MM.1S (cell line): ENCODE measurements at regions not wholly inside any gene's neighbourhood (a gene's known extent, or its start where the extent isn't known, plus 50 kb on each side); places are given as distances from the start of the nearest gene placed in this dataset.

Experiments used
- CTCF ChIP-seq: fragments of 300-600 bp; sonication (generic); IDR thresholded peaks from 2 replicates; pipeline ENCODE4 v1.5.1; 2016; ENCODE audit warnings: antibody characterized with exemption, low read length, mixed read lengths
- EZH2 ChIP-seq: fragments of 300-600 bp; sonication (generic); optimal IDR thresholded peaks from 2 replicates; pipeline ENCODE3; 2017; ENCODE audit warnings: low read depth, mild to moderate bottlenecking, antibody characterized with exemption, low read length, mixed read lengths
- EZH2phosphoT487 ChIP-seq: fragments of 300-600 bp; sonication (generic); IDR thresholded peaks from 2 replicates; pipeline ENCODE4 v1.6.1; 2018; ENCODE audit warnings: antibody characterized with exemption, low read length

- TF ChIP-seq CTCF, result no peak
- no peak for TF ChIP-seq EZH2phosphoT487
- no peak for TF ChIP-seq EZH2
These were observed 511.0 kb upstream of the KLHL4 start for GRCh38 chrX:87006561-87006960.
